HEK293T (cell line): ENCODE measurements at regions not wholly inside any gene's neighbourhood (a gene's known extent, or its start where the extent isn't known, plus 50 kb on each side); places are given as distances from the start of the nearest gene placed in this dataset.

Experiments used
- BHLHE40 ChIP-seq: fragments of 450-650 bp; IDR thresholded peaks from 2 replicates; pipeline ENCODE4 v1.6.1; 2016; ENCODE audit warnings: mild to moderate bottlenecking, moderate library complexity, borderline replicate concordance
- ELF4 ChIP-seq: fragments of 450-650 bp; IDR thresholded peaks from 2 replicates; pipeline ENCODE4 v1.6.1; 2017; ENCODE audit warnings: antibody characterized with exemption
- FOXM1 ChIP-seq: fragments of 450-650 bp; IDR thresholded peaks from 2 replicates; pipeline ENCODE4 v1.6.1; 2017; ENCODE audit warnings: mild to moderate bottlenecking, borderline replicate concordance
- NFRKB ChIP-seq: fragments of 450-650 bp; IDR thresholded peaks from 2 replicates; pipeline ENCODE4 v1.6.1; 2016; ENCODE audit warnings: mild to moderate bottlenecking, moderate library complexity
- SP1 ChIP-seq: fragments of 450-650 bp; IDR thresholded peaks from 2 replicates; pipeline ENCODE4 v1.6.1; 2017
- SUZ12 ChIP-seq: fragments of 450-650 bp; IDR thresholded peaks from 2 replicates; pipeline ENCODE4 v1.6.1; 2016; ENCODE audit warnings: mild to moderate bottlenecking
- TARDBP ChIP-seq: fragments of 450-650 bp; IDR thresholded peaks from 2 replicates; pipeline ENCODE4 v1.6.1; 2016
- ZNF384 ChIP-seq: fragments of 450-650 bp; IDR thresholded peaks from 2 replicates; pipeline ENCODE4 v1.6.1; 2016

DNA sequence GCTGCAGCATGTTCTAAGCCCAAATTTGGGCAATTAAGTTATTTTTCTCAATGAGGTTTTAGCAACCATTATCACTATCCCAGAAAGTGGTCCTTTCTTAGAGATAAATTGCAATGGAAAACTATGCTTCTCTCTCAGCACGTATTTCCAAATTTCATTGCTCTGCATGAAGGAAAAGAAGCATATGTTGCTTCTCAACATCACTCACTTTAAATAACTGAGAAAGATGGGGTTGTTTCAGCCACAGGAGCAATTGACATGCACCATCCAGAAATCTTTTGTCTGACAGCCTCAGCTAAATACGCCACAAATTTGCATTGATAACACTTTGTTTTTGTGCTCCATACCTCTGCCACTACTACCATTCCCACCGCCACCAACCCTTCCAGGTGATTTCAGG, 157.6 kb upstream of the PKN2 start:
- TF ChIP-seq SP1, result no peak
- TF ChIP-seq ELF4, result no peak
- no peak for TF ChIP-seq NFRKB
- TF ChIP-seq ZNF384, result no peak
- no peak for TF ChIP-seq FOXM1
- no peak for TF ChIP-seq SUZ12
- no peak for TF ChIP-seq BHLHE40
- TF ChIP-seq TARDBP, result no peak
